HL-60 (cell line): ENCODE measurements at regions not wholly inside any gene's neighbourhood (a gene's known extent, or its start where the extent isn't known, plus 50 kb on each side); places are given as distances from the start of the nearest gene placed in this dataset.

Source experiments
- DNase-seq, 2 experiments: peaks; one replicate each; pipeline ENCODE4 v3.0.0-alpha.2; 2010 to 2020; ENCODE audit warnings: low read depth in 1 of 2, low spot score in 1 of 2
- H3K27ac ChIP-seq: fragments of 250-450 bp; sonication (Bioruptor Pico); replicated peaks from 2 replicates; pipeline ENCODE4 v1.5.1; 2020; ENCODE audit warnings: mild to moderate bottlenecking, moderate library complexity
- H3K27me3 ChIP-seq: fragments of 250-450 bp; sonication (Bioruptor Pico); 2 replicates; pipeline ENCODE4 v1.5.1; 2021; ENCODE audit warnings: mild to moderate bottlenecking, moderate library complexity; ENCODE audit not compliant: insufficient read depth, poor library complexity, severe bottlenecking
- H3K4me3 ChIP-seq: replicated peaks from 2 replicates; pipeline ENCODE4 v1.5.1; 2011; ENCODE audit warnings: mild to moderate bottlenecking, control low read depth, low read length; ENCODE audit not compliant: insufficient read depth
- CTCF ChIP-seq: IDR thresholded peaks from one replicate; pipeline ENCODE4 v1.5.1; 2011; ENCODE audit warnings: low read length, control low read depth, inconsistent platforms; ENCODE audit not compliant: insufficient read depth
- GABPA ChIP-seq: IDR thresholded peaks from 2 replicates; pipeline ENCODE4 v1.6.1; 2012; ENCODE audit warnings: low read depth
- POLR2AphosphoS5 ChIP-seq: IDR thresholded peaks from 2 replicates; pipeline ENCODE4 v1.6.1; 2012; ENCODE audit warnings: low read depth
- REST ChIP-seq: IDR thresholded peaks from 2 replicates; pipeline ENCODE4 v1.6.1; 2012; ENCODE audit warnings: low read depth; ENCODE audit not compliant: insufficient replicate concordance
- SPI1 ChIP-seq: IDR thresholded peaks from 2 replicates; pipeline ENCODE4 v1.6.1; 2012; ENCODE audit warnings: low read depth, mild to moderate bottlenecking, borderline replicate concordance

GRCh38 chr16:77037696-77038347 lies 153.2 kb upstream of the MON1B start:
- TF ChIP-seq REST (no peak), GABPA (no peak), POLR2AphosphoS5 (no peak), CTCF (no peak), SPI1 (no peak)
- H3K27ac ChIP-seq, result no peak overlapping the region
- DNase-seq, result peak in 1 of 2 experiments; percentile 32
- no peak overlapping the region for H3K4me3 ChIP-seq
- H3K27me3 ChIP-seq, result no peaks in the 10 kb centered on the region

GRCh38 chr16:77041468-77041867 lies 149.5 kb upstream of the MON1B start:
- no peak for TF ChIP-seq CTCF
- TF ChIP-seq SPI1, result no peak
- TF ChIP-seq POLR2AphosphoS5, result no peak
- no peak for TF ChIP-seq REST
- no peak for TF ChIP-seq GABPA
- no peaks in the 10 kb centered on the region for H3K27me3 ChIP-seq
- H3K4me3 ChIP-seq, result no peak overlapping the region
- DNase-seq, result no peak
- H3K27ac ChIP-seq, result no peak overlapping the region

- no peak overlapping the region for H3K27ac ChIP-seq
Observed at GRCh38 chr16:77043076-77043475, 147.9 kb upstream of the MON1B start.

More at GRCh38 chr16:77043076-77043475, 147.9 kb upstream of the MON1B start:
- H3K27me3 ChIP-seq, result no peaks in the 10 kb centered on the region
- no peak for DNase-seq
- TF ChIP-seq SPI1 (peak; percentile 9; the same call in 1 of the 2 replicates), CTCF (no peak)
- no peak overlapping the region for H3K4me3 ChIP-seq
